ENCODE measurements at regions not wholly inside any gene's neighbourhood (a gene's known extent, or its start where the extent isn't known, plus 50 kb on each side); places are given as distances from the start of the nearest gene placed in this dataset.

DNA sequence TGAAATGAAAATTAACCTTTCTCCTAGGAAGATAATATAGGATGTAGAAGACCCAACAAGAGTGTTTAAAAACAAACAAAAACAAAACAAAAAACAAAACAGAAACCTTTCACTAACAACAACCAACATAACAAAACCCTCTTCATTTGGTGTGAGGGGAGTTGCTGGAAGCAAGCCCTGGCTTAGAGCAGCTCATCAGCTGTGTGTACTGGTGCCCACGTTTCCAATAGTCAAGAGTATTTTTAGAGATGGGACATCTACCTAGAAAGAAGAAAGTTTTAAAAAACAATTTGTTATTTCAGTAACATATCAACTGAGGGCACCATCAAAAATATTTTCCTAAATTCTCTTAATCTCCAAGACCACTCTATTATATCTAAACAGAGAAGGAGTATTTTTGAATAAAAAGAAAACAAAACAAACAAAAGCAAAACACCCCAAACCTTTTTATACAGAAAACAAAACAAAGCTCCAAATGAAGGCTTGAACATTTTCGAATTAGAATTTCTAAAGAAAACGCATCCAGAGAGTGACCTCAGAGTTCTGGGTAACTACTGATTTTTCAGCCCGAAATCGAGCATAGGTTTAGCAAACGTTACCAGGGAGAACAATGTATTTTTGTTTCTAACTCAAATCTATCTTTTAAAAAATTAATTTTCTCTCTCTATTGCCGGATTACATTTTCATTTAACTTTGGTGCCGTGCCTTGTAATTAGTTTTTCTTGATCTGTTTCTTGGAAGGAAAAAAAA is 134.6 kb downstream of the INSIG2 start:
- in situ Hi-C loops (cut with HindIII; ENCODE audit: low sequenced_read_pairs) = loop anchor here (10.0 kb wide), 1 partner anchor 642 kb away; no protein-coding TSS in a partner anchor

DNA sequence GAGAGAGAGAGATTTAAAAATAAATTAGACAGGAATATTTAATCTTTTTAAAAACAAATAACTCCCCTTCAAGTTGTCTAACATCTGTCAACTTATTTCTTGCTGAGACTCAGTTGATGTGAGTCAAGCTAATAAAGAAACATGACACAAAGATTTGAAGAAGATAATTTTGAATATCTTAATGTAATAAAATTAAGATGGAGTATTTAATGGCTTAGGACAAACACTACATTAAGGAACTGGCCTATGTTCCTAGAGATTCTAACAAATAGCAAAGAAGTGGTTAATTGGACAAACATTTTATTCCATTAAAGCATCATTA is 134.0 kb downstream of the INSIG2 start:
- in situ Hi-C loops (cut with HindIII; ENCODE audit: low sequenced_read_pairs) = loop anchor here (10.0 kb wide), 1 partner anchor 643 kb away; no protein-coding TSS in a partner anchor

DNA sequence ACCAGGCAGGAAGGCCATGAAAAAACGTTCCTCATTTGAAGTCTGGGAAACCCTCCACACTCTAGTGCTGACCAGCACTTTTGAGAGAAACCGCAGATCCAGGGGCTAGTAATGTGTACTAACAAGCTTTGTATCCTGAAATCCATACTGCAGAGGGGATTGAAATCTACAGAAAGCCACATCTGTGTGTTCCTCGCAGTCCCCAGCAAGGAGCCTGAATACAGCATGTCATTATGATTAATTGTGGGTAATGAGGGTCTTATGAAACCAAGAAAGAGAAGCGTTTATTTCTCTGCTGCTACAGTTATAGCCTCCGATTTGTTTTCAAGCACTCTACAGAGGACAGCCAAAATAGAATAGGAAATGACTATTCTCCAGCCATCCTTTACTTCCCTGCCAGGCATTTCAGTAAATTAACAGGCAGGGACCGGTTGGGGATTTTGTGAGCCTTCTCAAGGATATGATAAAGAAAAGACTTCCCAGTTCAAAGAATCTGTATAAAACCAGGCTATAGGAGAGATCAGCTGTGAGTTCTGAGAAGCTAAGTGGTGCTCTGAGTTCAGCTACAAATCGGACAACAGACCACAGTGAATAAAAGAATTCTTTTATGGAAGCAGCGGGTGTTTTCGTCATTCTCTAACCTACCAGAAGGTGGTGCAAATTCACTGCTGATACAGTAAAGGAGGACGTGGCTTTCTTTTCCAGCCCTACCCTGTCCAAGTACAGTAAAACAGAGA is 133.4 kb downstream of the INSIG2 start:
- in situ Hi-C loops (cut with HindIII; ENCODE audit: low sequenced_read_pairs) = loop anchor here (10.0 kb wide), 1 partner anchor 643 kb away; no protein-coding TSS in a partner anchor

DNA sequence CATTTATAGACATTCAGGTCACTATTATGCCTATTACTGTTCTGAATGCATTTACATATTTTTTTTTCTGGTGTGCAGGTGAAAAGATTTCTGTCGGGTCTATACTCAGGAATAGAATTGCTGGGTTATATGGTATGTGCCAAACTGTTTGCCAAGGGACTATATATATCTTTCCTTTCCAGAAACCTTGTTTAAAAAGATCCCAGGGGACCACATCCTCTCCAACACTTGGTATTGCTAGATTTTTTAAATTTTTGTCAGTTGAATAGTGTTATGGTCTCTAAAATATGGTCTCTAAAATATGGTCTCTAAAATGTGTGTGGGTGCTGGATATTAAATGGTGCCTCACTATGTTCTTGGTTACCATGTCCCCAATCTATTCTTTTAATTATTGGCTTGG is 131.3 kb downstream of the INSIG2 start:
- in situ Hi-C loops (cut with HindIII; ENCODE audit: low sequenced_read_pairs) = loop anchor here (10.0 kb wide), 1 partner anchor 645 kb away; no protein-coding TSS in a partner anchor

DNA sequence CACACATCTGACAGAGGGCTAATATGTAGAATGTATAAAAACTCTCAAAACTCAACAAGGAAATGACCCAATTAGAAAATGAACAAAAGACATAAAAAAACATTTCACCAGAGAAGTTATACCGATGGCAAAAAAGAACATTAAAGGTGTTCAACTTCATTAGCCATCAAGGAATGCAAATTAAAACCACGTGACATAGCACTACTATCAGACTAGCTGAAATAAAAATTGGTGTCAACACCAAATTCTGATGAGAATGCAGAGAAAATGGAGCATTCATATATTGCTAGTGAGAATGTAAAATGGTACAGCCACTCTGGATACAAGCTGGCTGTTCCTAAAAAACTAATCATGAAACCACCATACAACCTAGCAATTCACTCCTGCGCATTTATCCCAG is 128.0 kb downstream of the INSIG2 start:
- in situ Hi-C loops (cut with HindIII; ENCODE audit: low sequenced_read_pairs) = no loop called here

DNA sequence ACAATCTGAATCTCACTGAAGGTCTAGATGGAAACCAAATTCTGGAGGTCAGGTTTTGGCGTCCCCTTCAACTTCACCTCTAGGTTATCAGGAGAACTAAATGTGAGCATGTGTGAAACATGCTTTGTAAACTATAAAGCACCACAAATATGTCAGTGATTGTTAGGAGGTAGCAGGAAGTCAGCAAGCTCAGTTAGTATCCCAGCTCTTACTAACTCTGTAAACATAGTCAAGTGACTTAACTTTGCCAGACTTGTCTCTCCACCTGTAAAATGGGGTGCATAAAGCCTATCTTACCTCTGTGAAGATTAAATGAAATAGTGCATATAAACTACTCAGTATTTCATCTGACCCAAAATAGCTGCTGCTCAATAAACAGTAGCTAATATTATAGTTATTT is 121.5 kb downstream of the INSIG2 start:
- in situ Hi-C loops (cut with HindIII; ENCODE audit: low sequenced_read_pairs) = no loop called here

DNA sequence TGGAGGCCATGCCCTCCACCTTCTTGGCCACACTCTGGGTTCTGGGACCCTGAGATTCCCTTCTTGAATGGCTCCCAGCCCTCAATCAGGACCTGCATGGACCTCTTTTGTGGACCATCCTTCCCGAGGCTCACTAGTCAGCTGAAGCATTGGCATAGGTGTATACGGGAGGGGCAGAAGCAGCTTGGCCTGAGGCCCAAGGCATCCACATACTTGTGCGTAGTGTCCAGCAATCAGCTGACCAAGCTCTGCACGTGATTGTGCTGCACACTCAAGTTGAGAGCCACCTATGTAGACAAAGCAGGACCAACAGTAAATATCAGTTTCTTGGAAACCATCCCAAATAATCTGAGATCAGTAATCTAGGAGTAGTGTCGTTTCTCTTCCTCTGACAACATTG is 119.6 kb downstream of the INSIG2 start:
- in situ Hi-C loops (cut with HindIII; ENCODE audit: low sequenced_read_pairs) = no loop called here

DNA sequence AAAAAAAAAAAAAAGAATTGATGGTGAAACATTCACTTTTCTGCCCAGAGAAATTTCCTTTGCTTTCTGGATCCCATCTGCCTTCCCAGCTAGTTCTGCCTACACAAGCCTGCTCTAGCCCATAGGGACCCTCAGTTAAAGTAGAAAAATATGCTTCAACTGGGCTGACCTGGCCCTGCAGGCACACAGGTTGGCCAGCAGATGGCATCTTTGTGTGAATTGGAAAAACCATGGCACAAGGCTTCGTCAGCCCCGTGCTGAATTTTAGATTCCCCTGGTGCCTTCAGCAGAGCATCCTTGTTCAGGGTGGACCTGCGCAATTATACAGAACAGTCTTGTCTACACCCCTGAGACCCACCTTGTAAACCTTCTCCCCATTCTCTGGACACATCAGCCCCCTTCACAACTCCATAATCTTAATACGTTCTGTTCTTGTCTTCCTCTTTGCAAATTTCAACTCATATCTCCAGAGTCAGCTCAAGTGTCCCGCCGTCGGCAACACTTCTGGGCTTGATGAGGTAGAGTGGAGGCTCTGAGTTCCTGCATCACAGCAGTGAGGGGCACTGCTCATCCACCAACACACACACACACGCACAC is 114.5 kb downstream of the INSIG2 start:
- in situ Hi-C loops (cut with HindIII; ENCODE audit: low sequenced_read_pairs) = no loop called here

DNA sequence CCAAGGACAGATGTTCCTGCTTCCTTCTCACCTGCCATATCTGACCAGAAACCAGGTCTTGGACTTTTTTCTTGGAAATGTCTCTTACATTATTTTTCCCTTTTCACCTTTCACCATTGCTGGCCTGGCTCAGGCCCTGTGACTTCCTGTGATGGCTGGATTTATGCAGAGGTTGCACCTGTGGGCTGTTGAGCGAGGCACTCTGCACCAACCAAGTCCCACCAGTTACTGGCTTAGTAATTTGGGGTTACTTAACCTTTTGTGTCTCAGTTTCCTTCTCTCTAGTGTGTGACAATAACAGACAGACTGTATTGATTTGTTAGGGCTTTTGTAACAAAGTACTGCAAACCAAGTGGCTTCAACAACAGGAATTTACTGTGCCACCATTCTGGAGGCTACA is 110.0 kb downstream of the INSIG2 start:
- in situ Hi-C loops (cut with HindIII; ENCODE audit: low sequenced_read_pairs) = no loop called here

DNA sequence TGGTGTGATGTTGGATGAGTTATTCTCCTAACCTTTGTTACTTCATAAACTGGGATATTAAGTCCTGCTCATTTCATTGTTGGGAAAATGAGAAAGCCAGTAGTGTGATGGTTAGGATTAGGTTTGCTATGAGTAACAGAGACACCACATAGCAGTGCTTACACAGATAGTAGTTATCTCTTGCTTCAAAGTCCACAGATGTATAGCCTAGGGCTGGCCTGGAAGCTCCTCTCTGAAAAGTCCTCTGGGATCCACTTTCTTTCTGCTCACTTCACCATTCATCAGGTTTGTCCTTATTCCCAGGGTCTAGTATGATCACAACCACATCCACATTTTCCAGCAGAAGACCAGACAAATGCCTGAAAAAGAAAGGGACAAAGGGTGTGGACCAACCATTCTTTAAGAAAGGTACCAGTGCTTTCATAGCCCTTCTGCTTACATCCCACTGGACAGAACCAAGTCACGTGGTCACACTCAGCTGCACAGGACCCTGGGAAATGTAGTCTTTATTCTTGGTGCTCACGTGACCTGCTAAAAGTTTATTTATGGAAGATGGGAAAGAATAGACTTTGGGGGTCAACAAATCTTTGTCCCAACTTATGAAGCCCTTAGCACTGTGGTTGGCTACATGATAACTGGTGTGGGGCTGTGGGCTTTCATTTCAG is 108.9 kb downstream of the INSIG2 start:
- in situ Hi-C loops (cut with HindIII; ENCODE audit: low sequenced_read_pairs) = no loop called here

DNA sequence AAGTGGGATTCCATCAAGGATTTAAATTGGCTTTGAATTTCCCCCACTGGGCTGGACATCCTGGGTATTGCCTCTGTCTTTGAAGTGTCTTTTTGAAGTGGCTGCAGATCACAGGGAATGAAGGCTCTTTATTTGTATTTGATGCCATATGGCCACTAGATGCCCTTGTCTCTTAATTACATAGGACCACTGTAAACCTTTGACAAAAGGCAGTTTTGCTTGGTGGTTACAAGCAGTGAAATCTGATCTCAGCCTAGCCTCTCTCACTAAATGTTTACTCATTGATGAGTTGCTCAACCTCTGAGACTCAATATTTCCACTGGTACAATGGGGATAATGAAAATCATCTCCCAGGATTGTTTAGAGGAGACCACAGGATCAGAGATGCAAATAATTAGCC is 102.2 kb downstream of the INSIG2 start:
- in situ Hi-C loops (cut with HindIII; ENCODE audit: low sequenced_read_pairs) = no loop called here

DNA sequence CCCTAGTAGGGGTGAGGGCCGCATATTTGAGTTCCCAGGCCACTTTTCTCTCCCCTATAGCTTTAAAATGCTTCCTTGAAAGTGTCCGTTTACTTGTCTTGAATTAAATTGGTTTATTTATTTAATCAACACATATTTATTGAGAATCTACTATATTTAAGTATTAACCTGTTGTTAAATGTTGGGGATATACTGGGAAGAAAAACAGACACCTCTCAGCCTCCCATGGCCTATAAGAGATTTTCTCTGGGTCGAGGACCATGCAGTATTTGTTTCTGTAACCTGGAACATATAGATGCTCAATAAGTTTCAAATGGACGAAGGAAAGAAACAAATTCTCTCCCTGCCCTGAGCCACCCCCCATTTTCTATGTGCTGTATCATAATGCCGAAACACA is 98.6 kb downstream of the INSIG2 start:
- in situ Hi-C loops (cut with HindIII; ENCODE audit: low sequenced_read_pairs) = no loop called here

DNA sequence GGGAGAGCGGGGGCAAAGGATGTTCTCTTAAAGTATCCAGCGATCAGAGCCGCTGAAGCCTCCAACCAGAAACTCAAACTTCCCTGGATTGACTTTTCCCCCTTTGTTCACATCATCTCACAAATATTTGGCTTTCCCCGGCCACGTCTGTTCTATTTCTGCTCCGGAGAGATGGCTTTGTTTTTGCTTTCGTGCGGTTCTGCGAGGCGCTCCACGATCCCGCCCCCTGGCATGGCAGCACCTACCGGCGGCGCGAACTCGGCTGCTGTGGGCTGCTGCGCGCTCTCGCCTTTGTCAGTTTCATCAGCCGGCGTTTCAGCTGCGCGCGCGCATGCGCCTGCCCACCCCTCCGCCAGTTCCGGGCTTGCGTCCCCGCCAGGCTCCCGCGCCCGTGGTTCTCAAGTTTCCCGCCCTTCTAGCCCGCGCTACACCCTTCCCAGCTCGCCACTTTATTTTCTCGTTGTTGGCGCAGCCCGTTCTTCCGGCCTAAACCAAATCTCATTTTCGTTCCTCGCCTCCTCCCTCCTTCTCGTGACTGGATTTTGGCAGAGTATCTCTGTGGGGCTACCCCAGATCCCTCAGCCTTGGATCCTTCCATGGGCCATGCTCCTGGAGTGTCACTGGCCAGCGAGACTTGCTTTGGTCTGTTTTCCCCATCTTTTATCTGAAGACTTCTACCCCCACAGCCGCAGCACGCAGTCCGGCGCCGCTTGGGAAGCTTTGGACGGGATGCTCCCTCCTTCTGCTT is 98.0 kb downstream of the INSIG2 start:
- in situ Hi-C loops (cut with HindIII; ENCODE audit: low sequenced_read_pairs) = no loop called here

DNA sequence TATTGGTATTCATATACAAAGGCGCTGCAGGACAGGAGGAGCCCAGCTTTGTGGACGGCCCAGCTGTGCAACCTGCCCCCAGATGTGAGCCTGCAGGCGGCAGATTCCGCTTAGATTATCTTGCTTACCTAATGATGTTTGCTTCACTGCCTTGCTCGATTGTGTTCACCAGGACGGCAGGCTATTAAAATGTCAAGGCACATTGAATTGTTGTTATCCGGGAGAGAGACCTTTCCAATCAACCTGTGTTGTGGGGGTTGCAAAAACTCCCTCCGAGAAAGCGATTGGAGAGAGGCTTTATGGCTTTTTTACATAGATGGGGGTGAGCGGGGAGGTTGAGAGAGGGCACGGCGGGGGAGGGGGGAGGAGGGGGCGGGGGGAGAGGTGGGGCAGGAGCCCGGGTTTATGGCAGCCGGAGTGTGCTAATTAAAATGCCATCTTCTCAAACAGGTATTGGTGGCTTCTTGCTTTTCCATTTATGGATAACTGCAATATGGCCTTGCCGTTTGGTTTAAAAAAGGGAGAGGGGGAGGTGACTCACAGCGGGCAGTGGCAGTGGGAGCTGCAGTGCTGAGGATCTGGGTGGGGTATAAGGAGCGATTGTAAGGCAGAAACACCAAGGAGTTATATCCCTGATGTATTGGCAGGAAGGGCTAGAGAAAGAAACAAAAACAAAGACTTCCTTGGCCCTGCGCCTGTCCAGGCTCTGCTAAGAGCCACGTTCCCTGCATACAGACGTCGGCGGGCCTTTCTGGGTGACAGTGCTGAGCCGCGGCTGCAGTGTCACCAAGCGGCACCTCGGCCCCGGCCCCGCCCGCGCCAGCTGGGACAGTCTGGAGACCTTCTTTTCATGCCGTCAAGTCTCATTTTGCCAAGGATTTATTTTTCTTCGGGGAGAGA is 97.2 kb downstream of the INSIG2 start:
- in situ Hi-C loops (cut with HindIII; ENCODE audit: low sequenced_read_pairs) = no loop called here

DNA sequence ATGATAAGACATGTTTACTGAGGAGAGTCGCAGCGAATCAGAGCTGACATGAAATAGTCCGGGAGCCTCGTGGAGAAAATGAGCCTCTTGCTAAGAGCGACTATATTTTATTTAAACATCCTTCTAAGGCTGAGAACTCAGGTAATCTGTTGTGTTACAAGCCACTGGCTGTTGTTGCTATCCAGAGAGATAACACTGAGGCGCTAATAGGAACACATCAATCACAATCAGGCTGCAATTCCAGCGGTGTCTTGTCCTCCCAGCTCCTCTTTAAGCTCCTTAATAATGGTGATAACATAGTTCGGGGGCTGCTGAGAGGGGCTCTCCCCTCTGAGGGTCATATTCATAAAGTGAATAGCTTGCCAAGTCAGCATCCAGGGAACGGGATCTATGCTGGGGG is 95.1 kb downstream of the INSIG2 start:
- in situ Hi-C loops (cut with HindIII; ENCODE audit: low sequenced_read_pairs) = no loop called here

DNA sequence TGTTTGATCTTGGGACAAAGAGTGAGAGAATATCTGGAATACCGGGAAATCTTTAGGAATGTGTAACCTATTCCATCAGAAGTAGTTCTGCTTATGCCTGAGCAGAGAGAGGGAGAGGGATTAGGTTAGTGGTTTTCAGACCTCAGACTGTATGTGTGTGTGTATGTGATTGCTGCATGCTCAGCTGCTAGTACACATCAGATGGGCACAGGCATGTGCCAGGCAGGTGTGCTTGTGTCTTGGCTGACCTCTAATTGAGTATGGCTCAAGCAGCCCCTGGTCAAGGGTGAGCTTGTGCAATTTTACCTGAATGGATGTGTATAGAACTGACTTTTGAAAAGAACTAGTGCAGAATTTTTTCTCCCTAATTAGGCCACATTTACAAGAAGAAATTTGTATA is 91.2 kb downstream of the INSIG2 start:
- in situ Hi-C loops (cut with HindIII; ENCODE audit: low sequenced_read_pairs) = no loop called here

DNA sequence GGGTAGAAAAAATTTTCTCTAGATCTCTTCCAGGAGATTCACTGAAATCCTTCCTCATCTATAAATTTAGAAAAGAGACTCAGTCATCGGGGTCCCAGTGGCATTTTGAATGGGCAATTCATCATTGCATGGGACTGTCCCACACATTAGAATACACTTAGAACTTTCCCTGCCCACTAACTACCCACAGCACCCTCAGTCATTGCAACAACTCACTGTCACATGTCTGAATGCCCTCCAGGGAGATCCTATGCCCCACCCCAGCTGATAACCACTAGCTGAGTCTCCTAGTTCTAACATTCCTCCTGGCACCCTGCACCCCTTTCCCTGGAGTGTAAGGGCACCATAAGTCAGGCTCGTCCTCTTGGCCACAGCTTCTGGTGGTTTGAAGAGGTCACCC is 89.6 kb downstream of the INSIG2 start:
- in situ Hi-C loops (cut with HindIII; ENCODE audit: low sequenced_read_pairs) = no loop called here

DNA sequence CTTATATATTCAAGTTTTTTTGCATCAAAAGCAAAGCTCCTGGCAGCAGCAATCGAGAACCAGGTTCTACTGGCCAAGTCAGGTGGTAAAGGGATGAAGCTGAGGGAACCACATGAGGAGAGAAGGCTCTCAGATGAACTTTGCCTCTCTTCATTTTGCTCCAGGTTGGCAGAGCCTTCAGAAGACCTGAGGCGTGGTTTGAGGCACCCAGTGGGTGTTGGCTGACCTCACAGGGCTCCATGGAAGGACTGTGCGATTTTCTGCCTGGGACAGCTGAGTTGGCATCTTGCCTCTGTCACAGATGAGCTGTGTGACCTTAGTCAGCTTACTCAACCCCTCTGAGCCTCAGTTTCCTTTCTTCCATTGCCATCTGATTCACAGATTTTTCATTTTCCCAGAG is 89.0 kb downstream of the INSIG2 start:
- in situ Hi-C loops (cut with HindIII; ENCODE audit: low sequenced_read_pairs) = no loop called here

DNA sequence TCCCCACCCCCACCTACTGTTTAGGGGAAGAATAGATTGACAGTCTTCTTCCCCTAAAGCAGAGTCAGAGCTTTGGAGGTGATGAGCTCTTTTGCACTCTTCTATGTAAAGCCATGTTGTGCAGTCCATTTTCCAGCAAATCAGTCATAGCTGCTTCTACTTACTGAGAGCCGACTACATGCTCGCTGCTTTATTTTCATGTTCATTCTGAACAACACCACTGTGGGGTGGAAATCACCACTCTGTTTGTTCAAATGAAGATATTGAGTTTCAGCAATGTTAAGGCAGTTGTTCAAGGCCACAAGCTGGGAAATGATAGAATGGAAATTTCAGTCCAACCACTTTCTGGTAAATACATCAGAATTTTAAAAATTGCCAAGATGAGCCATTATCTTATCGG is 88.3 kb downstream of the INSIG2 start:
- in situ Hi-C loops (cut with HindIII; ENCODE audit: low sequenced_read_pairs) = no loop called here

DNA sequence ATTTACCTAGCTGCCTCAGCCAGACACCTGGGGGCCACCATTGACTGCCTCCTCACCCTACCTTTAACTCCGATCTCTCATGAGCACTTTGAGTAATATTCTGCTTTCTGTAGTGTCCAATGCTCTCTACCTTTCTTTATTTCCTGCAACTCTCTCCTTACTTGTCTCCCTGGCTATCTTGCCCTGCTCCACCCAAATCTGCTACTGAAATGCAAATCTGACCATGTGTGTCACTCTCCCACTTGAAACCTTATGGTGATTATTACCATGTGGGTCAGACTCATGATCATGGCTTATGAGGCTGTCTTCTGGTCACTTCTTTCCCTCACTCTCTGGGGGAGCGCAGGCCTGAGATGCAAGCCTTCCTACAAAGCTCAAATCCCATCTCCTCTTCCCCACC is 83.3 kb downstream of the INSIG2 start:
- in situ Hi-C loops (cut with HindIII; ENCODE audit: low sequenced_read_pairs) = no loop called here

Measured in DLD1 (cell line).